H9 (cell line): ENCODE measurements at regions not wholly inside any gene's neighbourhood (a gene's known extent, or its start where the extent isn't known, plus 50 kb on each side); places are given as distances from the start of the nearest gene placed in this dataset.

Experiments
- DNase-seq: peaks from one replicate; pipeline ENCODE4 v3.0.0-alpha.2; 2017
- H2AFZ ChIP-seq: one replicate; pipeline ENCODE4 v1.6.1; 2013; ENCODE audit warnings: mild to moderate bottlenecking, low read length, control low read depth, moderate library complexity
- H2AK5ac ChIP-seq: 2 replicates; pipeline ENCODE4 v1.6.1; 2013; ENCODE audit warnings: low read length, control low read depth, mixed read lengths; ENCODE audit not compliant: insufficient read length
- H2BK120ac ChIP-seq: one replicate; pipeline ENCODE4 v1.6.1; 2013; ENCODE audit warnings: low read depth, mild to moderate bottlenecking, low read length, control low read depth, inconsistent platforms; ENCODE audit not compliant: poor library complexity, severe bottlenecking
- H2BK12ac ChIP-seq: 2 replicates; pipeline ENCODE4 v1.6.1; 2013; ENCODE audit warnings: low read length, control low read depth, mixed read lengths, low read depth; ENCODE audit not compliant: insufficient read length
- H2BK15ac ChIP-seq: 2 replicates; pipeline ENCODE4 v1.6.1; 2013; ENCODE audit warnings: low read depth, low read length, control low read depth
- H2BK20ac ChIP-seq: one replicate; pipeline ENCODE4 v1.6.1; 2013; ENCODE audit warnings: low read depth, mild to moderate bottlenecking, low read length, control low read depth, inconsistent platforms; ENCODE audit not compliant: poor library complexity, severe bottlenecking
- H2BK5ac ChIP-seq: 2 replicates; pipeline ENCODE4 v1.6.1; 2013; ENCODE audit warnings: low read length, control low read depth, mixed read lengths; ENCODE audit not compliant: insufficient read length
- H3K14ac ChIP-seq: 2 replicates; pipeline ENCODE4 v1.6.1; 2013; ENCODE audit warnings: low read length, control low read depth; ENCODE audit not compliant: insufficient read depth
- H3K18ac ChIP-seq: 2 replicates; pipeline ENCODE4 v1.6.1; 2013; ENCODE audit warnings: low read depth, mild to moderate bottlenecking, mixed read lengths, low read length, control low read depth; ENCODE audit not compliant: insufficient read length
- H3K23ac ChIP-seq: 2 replicates; pipeline ENCODE4 v1.6.1; 2013; ENCODE audit warnings: low read length, control low read depth, mixed read lengths, low read depth; ENCODE audit not compliant: insufficient read length
- H3K23me2 ChIP-seq: 2 replicates; pipeline ENCODE4 v1.6.1; 2013; ENCODE audit warnings: low read depth, mild to moderate bottlenecking, mixed read lengths, low read length, control low read depth; ENCODE audit not compliant: insufficient read length, poor library complexity, severe bottlenecking
- H3K27ac ChIP-seq: 2 replicates; pipeline ENCODE4 v1.5.1; 2013; ENCODE audit warnings: low read length, control low read depth, mixed read lengths, low read depth; ENCODE audit not compliant: insufficient read length
- H3K27me3 ChIP-seq: 2 replicates; pipeline ENCODE4 v1.6.1; 2013; ENCODE audit warnings: low read length, control low read depth, inconsistent platforms; ENCODE audit not compliant: insufficient read depth
- H3K4ac ChIP-seq: 2 replicates; pipeline ENCODE4 v1.6.1; 2013; ENCODE audit warnings: low read depth, mild to moderate bottlenecking, control low read depth, inconsistent platforms, low read length, moderate library complexity
- H3K4me1 ChIP-seq: 2 replicates; pipeline ENCODE4 v1.6.1; 2013; ENCODE audit warnings: low read length, control low read depth, inconsistent platforms; ENCODE audit not compliant: insufficient read depth
- H3K4me2 ChIP-seq: 2 replicates; pipeline ENCODE4 v1.6.1; 2013; ENCODE audit warnings: low read length, control low read depth, mixed read lengths; ENCODE audit not compliant: insufficient read length, insufficient read depth
- H3K56ac ChIP-seq: 2 replicates; pipeline ENCODE4 v1.6.1; 2013; ENCODE audit warnings: low read depth, mild to moderate bottlenecking, mixed read lengths, low read length, control low read depth; ENCODE audit not compliant: insufficient read length
- H3K79me1 ChIP-seq: 2 replicates; pipeline ENCODE4 v1.6.1; 2013; ENCODE audit warnings: low read depth, mild to moderate bottlenecking, moderate library complexity, low read length, control low read depth, inconsistent platforms; ENCODE audit not compliant: insufficient read depth, poor library complexity, severe bottlenecking
- H3K79me2 ChIP-seq: 2 replicates; pipeline ENCODE4 v1.6.1; 2013; ENCODE audit warnings: low read length, control low read depth, inconsistent platforms; ENCODE audit not compliant: insufficient read depth
- H3K9ac ChIP-seq: 2 replicates; pipeline ENCODE4 v1.6.1; 2013; ENCODE audit warnings: low read length, control low read depth, mixed read lengths; ENCODE audit not compliant: insufficient read length; ENCODE audit errors: extremely low read depth
- H3K9me3 ChIP-seq: one replicate; pipeline ENCODE4 v1.6.1; 2013; ENCODE audit warnings: low read depth, low read length, inconsistent platforms; ENCODE audit not compliant: control insufficient read depth
- H3T11ph ChIP-seq: one replicate; pipeline ENCODE4 v1.6.1; 2013; ENCODE audit warnings: mild to moderate bottlenecking, low read length, control low read depth, inconsistent platforms
- H4K20me1 ChIP-seq: one replicate; pipeline ENCODE4 v1.6.1; 2013; ENCODE audit not compliant: control insufficient read depth, insufficient read length, insufficient read depth
- H4K5ac ChIP-seq: 2 replicates; pipeline ENCODE4 v1.6.1; 2013; ENCODE audit warnings: low read depth, mild to moderate bottlenecking, mixed read lengths, low read length, control low read depth; ENCODE audit not compliant: insufficient read length
- H4K8ac ChIP-seq: replicated peaks from 2 replicates; pipeline ENCODE4 v1.6.1; 2013; ENCODE audit warnings: low read length, control low read depth, mixed read lengths, low read depth; ENCODE audit not compliant: insufficient read length
- H4K91ac ChIP-seq: 2 replicates; pipeline ENCODE4 v1.6.1; 2013; ENCODE audit warnings: low read depth, mild to moderate bottlenecking, moderate library complexity, mixed read lengths, low read length, control low read depth; ENCODE audit not compliant: insufficient read length
- H3K27ac Mint-ChIP-seq, 3 experiments: 2 replicates in 2 of 3; 3 replicates in 1 of 3; pipeline ENCODE4 v1.8.0; 2020 to 2021; ENCODE audit warnings: mixed read lengths in 3 of 3, mild to moderate bottlenecking in 1 of 3, moderate library complexity in 1 of 3
- H3K27me3 Mint-ChIP-seq: 2 replicates; pipeline ENCODE4 v1.8.0; 2021; ENCODE audit warnings: low read depth, mild to moderate bottlenecking, moderate library complexity, mixed read lengths
- H3K36me3 Mint-ChIP-seq, 3 experiments: 2 replicates in 2 of 3; 3 replicates in 1 of 3; pipeline ENCODE4 v1.8.0; 2020 to 2021; ENCODE audit warnings: low read depth in 3 of 3, mixed read lengths in 3 of 3; ENCODE audit not compliant: insufficient read depth in 1 of 3
- H3K4me1 Mint-ChIP-seq, 2 experiments: 2 replicates each; pipeline ENCODE4 v1.8.0; 2020; ENCODE audit warnings: mixed read lengths in 2 of 2
- H3K4me3 Mint-ChIP-seq, 2 experiments: 2 replicates in 1 of 2; 3 replicates in 1 of 2; pipeline ENCODE4 v1.8.0; 2020 to 2021; ENCODE audit warnings: mild to moderate bottlenecking in 2 of 2, mixed read lengths in 2 of 2, moderate library complexity in 1 of 2
- H3K9me3 Mint-ChIP-seq, 2 experiments: 2 replicates in 1 of 2; 3 replicates in 1 of 2; pipeline ENCODE4 v1.8.0; 2020; ENCODE audit warnings: mild to moderate bottlenecking in 2 of 2, mixed read lengths in 2 of 2, moderate library complexity in 1 of 2
- CTCF ChIP-seq: fragments of 200-600 bp; sonication (generic); conservative IDR thresholded peaks from 3 replicates; pipeline ENCODE4 v1.8.0; 2021; ENCODE audit warnings: antibody characterized with exemption, mild to moderate bottlenecking
- WGBS: extraction: QIAGEN DNeasy Blood & Tissue Kit; methylation state at CpG from one replicate; pipeline ENCODE4 v1.1.7; 2013; ENCODE audit warnings: missing lambda C conversion rate, low lambda C conversion rate, mixed read lengths; ENCODE audit not compliant: insufficient read length; ENCODE audit errors: extremely low coverage; 5-methylcytosine and 5-hydroxymethylcytosine counted together

GRCh38 chr18:22847867-22848451 is 85.2 kb upstream of the RBBP8 start:
- Histone ChIP-seq H3K4ac (no peak overlapping the region), H3K23me2 (no peaks in the 10 kb centered on the region), H4K91ac (no peak overlapping the region), H2BK15ac (no peak overlapping the region), H3K27me3 (no peaks in the 10 kb centered on the region), H3K18ac (no peak overlapping the region), H3K23ac (no peak overlapping the region), H2BK20ac (no peak overlapping the region), H4K5ac (no peak overlapping the region), H3K79me2 (no peaks in the 10 kb centered on the region), H2AFZ (no peak overlapping the region), H2BK120ac (no peak overlapping the region), H3K4me2 (no peak overlapping the region), H4K20me1 (no peaks in the 10 kb centered on the region), H3K4me1 (peaks cover 3% of the 10 kb centered on the region; the same call in 1 of the 2 replicates), H3T11ph (no peak overlapping the region), H3K9me3 (no peaks in the 10 kb centered on the region), H3K56ac (no peak overlapping the region), H3K9ac (no peak overlapping the region), H4K8ac (no peak overlapping the region), H2AK5ac (no peak overlapping the region), H3K14ac (no peak overlapping the region), H2BK12ac (no peak overlapping the region), H3K27ac (no peak overlapping the region), H3K79me1 (no peaks in the 10 kb centered on the region), H2BK5ac (no peak overlapping the region)
- peaks cover 22 to 25% of the 10 kb centered on the region in 2 experiments for H3K4me1 Mint-ChIP-seq
- DNase-seq: no peak
- no peaks in the 10 kb centered on the region for H3K27me3 Mint-ChIP-seq
- H3K9me3 Mint-ChIP-seq: no peaks in the 10 kb centered on the region
- WGBS: no CpG with 5 or more reads among the region's 1 CpG
- H3K27ac Mint-ChIP-seq: peak overlapping the region in 1 of 3 experiments; percentile 38; a peak in 1 of 7 replicates
- no peak for TF ChIP-seq CTCF
- H3K4me3 Mint-ChIP-seq: no peak overlapping the region
- no peaks in the 10 kb centered on the region for H3K36me3 Mint-ChIP-seq
